CD4-positive, alpha-beta memory T cell (primary cell): ENCODE measurements at regions not wholly inside any gene's neighbourhood (a gene's known extent, or its start where the extent isn't known, plus 50 kb on each side); places are given as distances from the start of the nearest gene placed in this dataset.

Experiments used
- CTCF ChIA-PET: fragments of 350-600 bp; sonication (Branson Sonifier 250); formaldehyde crosslinking; loops from one replicate; lab custom pipeline; 2021; ENCODE audit warnings: inconsistent platforms; ENCODE audit not compliant: partially characterized antibody; lab: Charles Lee
- POLR2A ChIA-PET: fragments of 350-600 bp; sonication (Branson Sonifier 250); formaldehyde crosslinking; loops from one replicate; lab custom pipeline; 2021; ENCODE audit not compliant: partially characterized antibody; lab: Charles Lee
- DNase-seq, 5 donors: peaks; one replicate each; pipeline versions ENCODE4 v3.0.0 to v3.0.0-alpha.2; 2020 to 2022; ENCODE audit warnings: mixed read lengths in 1 of 5
- H3K27ac ChIP-seq: one replicate; pipeline ENCODE4 v1.7.0; 2013; ENCODE audit warnings: low read depth, low read length
- H3K27me3 ChIP-seq: 2 replicates; pipeline ENCODE4 v1.7.0; 2013; ENCODE audit warnings: mild to moderate bottlenecking, low read length, moderate library complexity; ENCODE audit not compliant: insufficient read depth
- H3K36me3 ChIP-seq: 2 replicates; pipeline ENCODE4 v1.7.0; 2013; ENCODE audit warnings: mild to moderate bottlenecking, low read length, moderate library complexity; ENCODE audit not compliant: insufficient read depth
- H3K4me1 ChIP-seq: 2 replicates; pipeline ENCODE4 v1.7.0; 2013; ENCODE audit warnings: mild to moderate bottlenecking, low read length, moderate library complexity; ENCODE audit not compliant: insufficient read depth
- H3K4me3 ChIP-seq, 2 donors: one replicate each; pipeline ENCODE4 v1.7.0; 2013; ENCODE audit warnings: low read length in 2 of 2, mild to moderate bottlenecking in 1 of 2
- H3K9me3 ChIP-seq, 2 donors: one replicate each; pipeline ENCODE4 v1.7.0; 2013; ENCODE audit warnings: low read length in 2 of 2, control low read depth in 1 of 2; ENCODE audit not compliant: control insufficient read depth in 1 of 2
- H3K27ac Mint-ChIP-seq, 7 donors: one replicate each; pipeline ENCODE4 v1.8.0; 2020 to 2021; ENCODE audit warnings: mixed read lengths in 7 of 7, mild to moderate bottlenecking in 6 of 7, inconsistent platforms in 3 of 7, moderate library complexity in 3 of 7
- H3K27me3 Mint-ChIP-seq, 2 donors: one replicate each; pipeline ENCODE4 v1.8.0; 2020 to 2021; ENCODE audit warnings: mixed read lengths in 2 of 2
- H3K36me3 Mint-ChIP-seq, 2 donors: one replicate each; pipeline ENCODE4 v1.8.0; 2020 to 2021; ENCODE audit warnings: mixed read lengths in 2 of 2, inconsistent platforms in 1 of 2, mild to moderate bottlenecking in 1 of 2
- H3K4me1 Mint-ChIP-seq, 4 donors: one replicate each; pipeline ENCODE4 v1.8.0; 2020 to 2021; ENCODE audit warnings: mixed read lengths in 4 of 4, mild to moderate bottlenecking in 1 of 4
- H3K4me3 Mint-ChIP-seq, 8 donors: one replicate each; pipeline ENCODE4 v1.8.0; 2020 to 2021; ENCODE audit warnings: mixed read lengths in 8 of 8, mild to moderate bottlenecking in 7 of 8, moderate library complexity in 6 of 8, inconsistent platforms in 3 of 8
- H3K9me3 Mint-ChIP-seq, 8 donors: one replicate each; pipeline ENCODE4 v1.8.0; 2020 to 2021; ENCODE audit warnings: mixed read lengths in 8 of 8, mild to moderate bottlenecking in 5 of 8, inconsistent platforms in 3 of 8, moderate library complexity in 1 of 8
- intact Hi-C: fragments of 100-400 bp; cut with micrococcal nuclease; formaldehyde crosslinking; loops from one replicate; pipeline ENCODE4 v1.15.1; 2023

DNA sequence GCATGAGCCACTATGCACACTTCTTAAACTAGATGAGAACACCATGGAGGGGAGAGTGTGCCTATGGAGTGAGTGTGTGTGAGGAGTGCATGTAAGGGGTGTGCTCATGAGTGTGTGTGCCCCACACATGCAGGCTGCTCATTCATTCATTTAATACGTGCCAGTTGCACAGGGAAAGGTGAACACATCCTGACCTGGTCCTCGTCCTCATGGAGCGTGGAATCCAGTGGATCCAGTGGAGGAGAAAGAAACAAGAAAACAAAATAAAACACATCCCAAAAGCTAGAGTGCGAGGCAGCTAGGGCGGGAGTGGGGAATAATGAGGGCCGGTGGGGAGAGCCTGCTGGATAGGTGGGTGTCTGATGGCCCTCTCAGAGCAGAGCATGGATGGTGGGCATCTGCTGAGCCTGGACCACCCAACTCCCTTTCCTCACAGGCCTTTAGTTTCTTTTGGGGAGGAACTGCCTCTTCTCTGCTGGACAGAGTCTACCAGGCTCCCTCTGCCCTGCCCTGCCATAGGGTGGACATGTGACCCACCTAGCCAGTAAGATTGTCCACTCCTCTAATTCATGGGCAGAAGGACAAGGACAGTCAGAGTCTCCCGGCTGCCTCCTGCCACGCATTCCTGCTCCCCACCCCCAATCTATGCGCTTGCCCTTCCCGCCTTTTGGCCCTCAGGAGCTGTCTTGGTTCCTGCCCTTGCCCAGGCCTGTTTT is 204.3 kb downstream of the RAB11FIP4 start:
- CTCF ChIA-PET = no interaction called here
- no peak overlapping the region for H3K4me3 Mint-ChIP-seq

DNA sequence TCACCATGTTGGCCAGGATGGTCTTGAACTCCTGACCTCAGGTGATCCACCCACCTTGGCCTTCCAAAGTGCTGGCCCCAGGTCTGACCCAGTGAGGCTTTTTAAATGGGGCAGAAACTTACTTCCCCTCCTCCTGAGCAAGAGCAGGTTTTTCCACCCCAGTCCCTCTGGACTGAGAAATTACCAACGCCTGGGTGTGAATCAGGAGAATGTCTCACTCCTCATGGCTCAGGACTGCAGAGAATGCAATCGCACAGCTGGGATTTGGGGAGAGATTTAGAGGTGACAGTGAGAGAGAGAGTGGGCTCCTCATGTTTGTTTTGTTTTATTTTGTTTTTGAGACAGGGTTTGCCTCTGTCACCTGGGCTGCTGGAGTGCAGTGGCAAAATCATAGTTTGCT is 203.6 kb downstream of the RAB11FIP4 start:
- Mint-ChIP-seq H3K27me3 (no peaks in the 10 kb centered on the region), H3K4me3 (no peak overlapping the region), H3K4me1 (peaks cover 0 to 4% (median 0%) of the 10 kb centered on the region in 4 donors), H3K36me3 (no peaks in the 10 kb centered on the region), H3K27ac (no peak overlapping the region), H3K9me3 (no peaks in the 10 kb centered on the region)
- Histone ChIP-seq H3K4me3 (no peak overlapping the region), H3K9me3 (no peaks in the 10 kb centered on the region), H3K36me3 (no peaks in the 10 kb centered on the region), H3K27me3 (no peaks in the 10 kb centered on the region), H3K4me1 (no peaks in the 10 kb centered on the region), H3K27ac (no peak overlapping the region)
- ChIA-PET CTCF (no interaction called here), POLR2A (no interaction called here)
- DNase-seq = no peak
- intact Hi-C loops = no loop called here

More for the DNA sequence above, 204.3 kb downstream of the RAB11FIP4 start:
- no peaks in the 10 kb centered on the region for H3K9me3 Mint-ChIP-seq
- peaks cover 0 to 1% of the 10 kb centered on the region in 2 donors for H3K27me3 Mint-ChIP-seq
- no peaks in the 10 kb centered on the region for H3K36me3 Mint-ChIP-seq
- peaks cover 0 to 4% (median 0%) of the 10 kb centered on the region in 4 donors for H3K4me1 Mint-ChIP-seq
- no peak overlapping the region for H3K27ac ChIP-seq
- H3K4me3 ChIP-seq = no peak overlapping the region
- H3K36me3 ChIP-seq = no peaks in the 10 kb centered on the region
- POLR2A ChIA-PET = no interaction called here
- intact Hi-C loops = no loop called here
- DNase-seq = no peak
- H3K4me1 ChIP-seq = no peaks in the 10 kb centered on the region
- H3K27me3 ChIP-seq = no peaks in the 10 kb centered on the region
- no peaks in the 10 kb centered on the region for H3K9me3 ChIP-seq
- no peak overlapping the region for H3K27ac Mint-ChIP-seq

DNA sequence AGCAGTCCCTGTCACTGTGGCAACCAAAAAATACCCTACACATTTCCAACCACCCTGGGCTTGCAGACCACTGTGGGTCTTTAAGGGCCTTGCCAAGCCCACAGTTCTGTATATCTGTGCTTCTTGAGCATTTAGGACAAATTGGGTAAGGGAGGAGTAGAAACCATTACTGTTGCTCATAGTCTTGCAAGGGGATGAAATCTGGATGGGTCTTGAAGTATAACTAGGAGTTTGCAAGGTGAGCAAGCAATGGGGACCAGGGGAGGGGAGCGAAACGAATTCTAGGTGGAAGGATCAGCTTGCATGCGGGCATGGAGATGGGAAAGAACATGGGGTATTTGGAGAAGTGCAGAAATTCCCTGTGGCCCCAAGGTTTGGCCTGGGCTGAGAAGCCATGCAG is 202.9 kb downstream of the RAB11FIP4 start:
- Mint-ChIP-seq H3K9me3 (no peaks in the 10 kb centered on the region), H3K27ac (no peak overlapping the region), H3K36me3 (no peaks in the 10 kb centered on the region), H3K27me3 (peaks cover 0 to 2% of the 10 kb centered on the region in 2 donors), H3K4me3 (no peak overlapping the region), H3K4me1 (peaks cover 0 to 4% (median 0%) of the 10 kb centered on the region in 4 donors)
- Histone ChIP-seq H3K4me1 (no peaks in the 10 kb centered on the region), H3K36me3 (no peaks in the 10 kb centered on the region), H3K27ac (no peak overlapping the region), H3K4me3 (no peak overlapping the region), H3K9me3 (no peaks in the 10 kb centered on the region), H3K27me3 (no peaks in the 10 kb centered on the region)
- POLR2A ChIA-PET = no interaction called here
- no peak for DNase-seq
- intact Hi-C loops = no loop called here
- CTCF ChIA-PET = no interaction called here

DNA sequence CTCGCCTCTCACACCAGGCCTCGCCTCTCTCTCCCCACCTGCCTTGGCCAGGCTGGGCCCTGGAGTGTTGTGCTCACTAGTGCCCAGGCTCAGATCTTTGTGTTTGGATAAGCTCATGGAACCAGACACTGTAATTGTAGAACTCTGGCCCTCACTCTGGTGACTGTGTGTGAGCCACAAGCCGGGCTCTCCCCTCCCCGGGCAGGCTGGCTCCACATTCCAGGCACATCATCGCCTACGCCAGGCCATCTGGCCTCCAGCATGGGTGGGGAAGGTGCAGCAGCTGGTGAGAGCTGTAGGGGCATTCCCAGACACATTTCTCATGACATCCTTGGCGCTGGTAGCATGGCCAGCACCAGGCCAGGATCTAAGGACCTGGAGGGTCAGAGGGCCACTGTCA is 202.3 kb downstream of the RAB11FIP4 start:
- no peaks in the 10 kb centered on the region for H3K36me3 ChIP-seq
- H3K27me3 Mint-ChIP-seq = peaks cover 0 to 2% of the 10 kb centered on the region in 2 donors
- no peaks in the 10 kb centered on the region for H3K9me3 Mint-ChIP-seq
- H3K36me3 Mint-ChIP-seq = no peaks in the 10 kb centered on the region
- no peak overlapping the region for H3K27ac ChIP-seq
- no peak overlapping the region for H3K27ac Mint-ChIP-seq
- H3K4me3 Mint-ChIP-seq = no peak overlapping the region
- ChIA-PET CTCF (no interaction called here), POLR2A (no interaction called here)
- no peaks in the 10 kb centered on the region for H3K4me1 ChIP-seq
- H3K27me3 ChIP-seq = no peaks in the 10 kb centered on the region
- DNase-seq = no peak
- no peak overlapping the region for H3K4me3 ChIP-seq
- H3K4me1 Mint-ChIP-seq = peaks cover 0 to 4% (median 0%) of the 10 kb centered on the region in 4 donors
- intact Hi-C loops = no loop called here
- no peaks in the 10 kb centered on the region for H3K9me3 ChIP-seq

DNA sequence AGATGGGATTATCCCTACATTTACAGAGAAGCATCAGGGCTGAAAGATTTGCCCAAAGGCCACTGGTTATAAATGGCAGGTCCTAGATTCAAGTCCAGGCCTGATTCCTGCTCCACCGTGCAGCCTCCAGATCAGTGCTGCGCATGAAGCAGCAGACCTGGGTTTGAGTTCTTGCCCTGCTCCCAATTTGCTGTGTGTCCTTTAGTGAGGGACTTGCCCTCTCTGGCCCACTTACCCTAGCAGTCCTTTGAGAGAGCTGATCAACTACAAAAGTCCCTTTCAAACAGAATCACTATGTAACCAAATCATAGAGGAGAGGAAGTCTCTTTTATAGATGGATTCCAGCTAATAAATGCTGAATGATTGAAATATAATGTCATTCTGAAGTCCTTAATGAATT is 200.4 kb downstream of the RAB11FIP4 start:
- no peak for DNase-seq
- Mint-ChIP-seq H3K4me1 (peaks cover 0 to 4% (median 0%) of the 10 kb centered on the region in 4 donors), H3K4me3 (no peak overlapping the region), H3K9me3 (no peaks in the 10 kb centered on the region), H3K36me3 (no peaks in the 10 kb centered on the region), H3K27ac (no peak overlapping the region), H3K27me3 (peaks cover 0 to 5% of the 10 kb centered on the region in 2 donors)
- POLR2A ChIA-PET = no interaction called here
- no peaks in the 10 kb centered on the region for H3K27me3 ChIP-seq
- no peaks in the 10 kb centered on the region for H3K36me3 ChIP-seq
- no peak overlapping the region for H3K4me3 ChIP-seq
- H3K9me3 ChIP-seq = no peaks in the 10 kb centered on the region
- H3K4me1 ChIP-seq = no peaks in the 10 kb centered on the region
- H3K27ac ChIP-seq = no peak overlapping the region
- intact Hi-C loops = no loop called here
- CTCF ChIA-PET = no interaction called here

DNA sequence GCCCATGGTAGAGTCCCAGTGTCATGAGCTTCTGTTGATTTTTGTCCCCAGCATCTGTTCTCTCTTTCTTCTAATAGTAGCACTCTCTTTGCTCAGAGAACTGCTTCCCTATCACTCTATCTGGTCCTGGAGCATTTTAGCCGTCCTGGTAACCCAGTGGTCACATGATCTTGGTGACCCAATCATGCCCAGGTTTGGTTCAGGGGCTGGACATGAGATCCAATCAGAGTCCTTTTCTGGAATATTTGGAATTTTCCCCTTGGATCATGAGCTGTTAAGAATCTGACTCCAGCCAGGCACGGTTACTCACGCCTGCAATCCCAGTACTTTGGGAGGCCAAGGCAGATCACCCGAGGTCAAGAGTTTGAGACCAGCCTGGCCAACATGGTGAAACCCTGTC is 197.0 kb downstream of the RAB11FIP4 start:
- ChIA-PET CTCF (no interaction called here), POLR2A (no interaction called here)
- no peak for DNase-seq
- Mint-ChIP-seq H3K27me3 (peaks cover 0 to 5% of the 10 kb centered on the region in 2 donors), H3K4me1 (no peaks in the 10 kb centered on the region), H3K4me3 (no peak overlapping the region), H3K9me3 (no peaks in the 10 kb centered on the region), H3K36me3 (no peaks in the 10 kb centered on the region), H3K27ac (no peak overlapping the region)
- no peak overlapping the region for H3K4me3 ChIP-seq
- H3K27me3 ChIP-seq = no peaks in the 10 kb centered on the region
- intact Hi-C loops = no loop called here
- H3K27ac ChIP-seq = no peak overlapping the region
- no peaks in the 10 kb centered on the region for H3K9me3 ChIP-seq
- no peaks in the 10 kb centered on the region for H3K4me1 ChIP-seq
- H3K36me3 ChIP-seq = no peaks in the 10 kb centered on the region

DNA sequence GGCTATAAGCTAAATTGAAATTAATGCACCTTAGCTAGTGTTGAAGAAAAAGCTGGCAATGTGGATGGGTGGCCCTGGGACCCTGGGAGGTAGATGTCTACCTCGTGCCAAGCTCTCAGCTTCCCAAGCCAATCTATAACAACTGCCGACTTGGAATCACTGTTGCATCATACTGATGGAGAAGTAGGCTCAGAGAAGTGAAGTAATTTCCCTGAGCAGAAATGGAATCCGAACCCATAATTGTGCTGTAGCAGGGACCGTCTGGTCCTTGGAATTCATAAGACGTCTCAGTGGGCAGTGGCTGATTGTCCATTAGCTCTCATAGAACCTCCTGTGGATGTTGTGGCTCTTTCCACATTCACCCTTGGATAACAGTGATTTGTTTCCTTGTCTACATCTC is 196.6 kb downstream of the RAB11FIP4 start:
- intact Hi-C loops = no loop called here
- POLR2A ChIA-PET = no interaction called here
- H3K36me3 Mint-ChIP-seq = no peaks in the 10 kb centered on the region
- H3K4me1 Mint-ChIP-seq = no peaks in the 10 kb centered on the region
- H3K27ac ChIP-seq = no peak overlapping the region
- no peak overlapping the region for H3K4me3 Mint-ChIP-seq
- H3K27me3 ChIP-seq = no peaks in the 10 kb centered on the region
- no peaks in the 10 kb centered on the region for H3K9me3 Mint-ChIP-seq
- H3K4me3 ChIP-seq = no peak overlapping the region
- H3K4me1 ChIP-seq = no peaks in the 10 kb centered on the region
- H3K27me3 Mint-ChIP-seq = peaks cover 0 to 5% of the 10 kb centered on the region in 2 donors
- H3K36me3 ChIP-seq = no peaks in the 10 kb centered on the region
- H3K9me3 ChIP-seq = no peaks in the 10 kb centered on the region
- DNase-seq = no peak
- CTCF ChIA-PET = no interaction called here
- H3K27ac Mint-ChIP-seq = no peak overlapping the region
